A673 (cell line): ENCODE measurements at regions not wholly inside any gene's neighbourhood (a gene's known extent, or its start where the extent isn't known, plus 50 kb on each side); places are given as distances from the start of the nearest gene placed in this dataset.

ENCODE experiments used
- BruUV-seq: library from RNA; stranded (reverse); fragments of 400-500 nt; replicated peaks from 2 replicates; lab custom pipeline; 2021; lab: Mats Ljungman, UMichigan
- CTCF ChIA-PET: fragments of 300-600 bp; sonication (Branson Sonifier 250); formaldehyde crosslinking; loops from one replicate; lab custom pipeline; 2022; ENCODE audit warnings: antibody characterized with exemption; lab: Charles Lee
- POLR2A ChIA-PET: fragments of 300-600 bp; sonication (Branson Sonifier 250); formaldehyde crosslinking; loops from one replicate; lab custom pipeline; 2022; ENCODE audit warnings: antibody characterized with exemption; ENCODE audit not compliant: low non-redundant PET; lab: Charles Lee
- DNase-seq: peaks from one replicate; pipeline ENCODE4 v3.0.0-alpha.2; 2015; ENCODE audit warnings: low spot score
- H3K27ac ChIP-seq: fragments of 200-600 bp; sonication (generic); 2 replicates; pipeline ENCODE4 v1.5.1; 2016; ENCODE audit warnings: mixed run types, low read depth, mild to moderate bottlenecking, mixed read lengths, antibody characterized with exemption, low read length; ENCODE audit not compliant: poor library complexity, severe bottlenecking
- H3K27me3 ChIP-seq: fragments of 200-600 bp; sonication (generic); replicated peaks from 2 replicates; pipeline ENCODE4 v1.6.1; 2017; ENCODE audit warnings: mixed run types, low read depth, mild to moderate bottlenecking, mixed read lengths, antibody characterized with exemption, low read length; ENCODE audit not compliant: insufficient read depth, poor library complexity
- H3K36me3 ChIP-seq: fragments of 200-600 bp; sonication (generic); 2 replicates; pipeline ENCODE4 v1.6.1; 2016; ENCODE audit warnings: mixed run types, mild to moderate bottlenecking, mixed read lengths, antibody characterized with exemption, low read length; ENCODE audit not compliant: insufficient read depth, poor library complexity, severe bottlenecking
- H3K4me1 ChIP-seq: fragments of 200-600 bp; sonication (generic); 2 replicates; pipeline ENCODE4 v1.6.1; 2017; ENCODE audit warnings: mixed run types, mild to moderate bottlenecking, mixed read lengths, antibody characterized with exemption, low read length; ENCODE audit not compliant: insufficient read depth, poor library complexity, severe bottlenecking
- H3K4me3 ChIP-seq: fragments of 200-600 bp; sonication (generic); 2 replicates; pipeline ENCODE4 v1.5.1; 2016; ENCODE audit warnings: low read depth, mixed run types, mild to moderate bottlenecking, mixed read lengths, low read length; ENCODE audit not compliant: poor library complexity, severe bottlenecking
- H3K9me3 ChIP-seq: fragments of 200-600 bp; sonication (generic); 2 replicates; pipeline ENCODE4 v1.6.1; 2016; ENCODE audit warnings: mixed run types, low read depth, mild to moderate bottlenecking, mixed read lengths, antibody characterized with exemption, low read length; ENCODE audit not compliant: poor library complexity, severe bottlenecking
- CTCF ChIP-seq: fragments of 300-800, 200-600 bp; sonication (generic); conservative IDR thresholded peaks from 2 replicates; pipeline ENCODE4 v1.5.1; 2017; ENCODE audit warnings: low read depth, mild to moderate bottlenecking, antibody characterized with exemption, low read length, moderate library complexity, mixed read lengths
- EZH2 ChIP-seq: fragments of 200-600 bp; sonication (generic); IDR thresholded peaks from 2 replicates; pipeline ENCODE4 v1.6.1; 2017; ENCODE audit warnings: borderline replicate concordance, low read depth, mild to moderate bottlenecking, mixed read lengths, antibody characterized with exemption, low read length; ENCODE audit not compliant: poor library complexity, severe bottlenecking
- intact Hi-C: fragments of 100-400 bp; cut with micrococcal nuclease; formaldehyde crosslinking; loops from one replicate; pipeline ENCODE4 v1.10.0; 2022; ENCODE audit not compliant: unreplicated experiment

GRCh38 chr16:58866935-58867334, 132.8 kb upstream of the GOT2 start:
- ChIA-PET POLR2A (no interaction called here), CTCF (no interaction called here)
- no peak overlapping the region for H3K27ac ChIP-seq
- intact Hi-C loops = no loop called here
- BruUV-seq = no TSS peak
- no peak overlapping the region for H3K4me3 ChIP-seq
- TF ChIP-seq CTCF (no peak), EZH2 (no peak)
- H3K9me3 ChIP-seq = no peaks in the 10 kb centered on the region
- no peaks in the 10 kb centered on the region for H3K4me1 ChIP-seq
- peaks cover 24% of the 10 kb centered on the region for H3K27me3 ChIP-seq
- no peak for DNase-seq
- no peaks in the 10 kb centered on the region for H3K36me3 ChIP-seq

- Histone ChIP-seq H3K27me3 (peaks cover 31% of the 10 kb centered on the region), H3K4me1 (no peaks in the 10 kb centered on the region), H3K4me3 (no peak overlapping the region), H3K9me3 (no peaks in the 10 kb centered on the region), H3K36me3 (no peaks in the 10 kb centered on the region), H3K27ac (no peak overlapping the region)
- CTCF ChIA-PET = no interaction called here
- no TSS peak for BruUV-seq
- TF ChIP-seq EZH2 (no peak), CTCF (no peak)
- DNase-seq = no peak
- POLR2A ChIA-PET = no interaction called here
- intact Hi-C loops = no loop called here
Measured at GRCh38 chr16:58863761-58864160, 129.6 kb upstream of the GOT2 start.

- H3K4me3 ChIP-seq = no peak overlapping the region
- POLR2A ChIA-PET = no interaction called here
- no peaks in the 10 kb centered on the region for H3K9me3 ChIP-seq
- no peak overlapping the region for H3K27ac ChIP-seq
- no TSS peak for BruUV-seq
- TF ChIP-seq CTCF = no peak
- TF ChIP-seq EZH2 = no peak
- no peaks in the 10 kb centered on the region for H3K36me3 ChIP-seq
- H3K27me3 ChIP-seq = peaks cover 29% of the 10 kb centered on the region
- CTCF ChIA-PET = no interaction called here
- no peak for DNase-seq
- intact Hi-C loops = no loop called here
- no peaks in the 10 kb centered on the region for H3K4me1 ChIP-seq
Measured at GRCh38 chr16:58863042-58863441, 128.9 kb upstream of the GOT2 start.
